ENCODE measurements at regions not wholly inside any gene's neighbourhood (a gene's known extent, or its start where the extent isn't known, plus 50 kb on each side); places are given as distances from the start of the nearest gene placed in this dataset.

DNA sequence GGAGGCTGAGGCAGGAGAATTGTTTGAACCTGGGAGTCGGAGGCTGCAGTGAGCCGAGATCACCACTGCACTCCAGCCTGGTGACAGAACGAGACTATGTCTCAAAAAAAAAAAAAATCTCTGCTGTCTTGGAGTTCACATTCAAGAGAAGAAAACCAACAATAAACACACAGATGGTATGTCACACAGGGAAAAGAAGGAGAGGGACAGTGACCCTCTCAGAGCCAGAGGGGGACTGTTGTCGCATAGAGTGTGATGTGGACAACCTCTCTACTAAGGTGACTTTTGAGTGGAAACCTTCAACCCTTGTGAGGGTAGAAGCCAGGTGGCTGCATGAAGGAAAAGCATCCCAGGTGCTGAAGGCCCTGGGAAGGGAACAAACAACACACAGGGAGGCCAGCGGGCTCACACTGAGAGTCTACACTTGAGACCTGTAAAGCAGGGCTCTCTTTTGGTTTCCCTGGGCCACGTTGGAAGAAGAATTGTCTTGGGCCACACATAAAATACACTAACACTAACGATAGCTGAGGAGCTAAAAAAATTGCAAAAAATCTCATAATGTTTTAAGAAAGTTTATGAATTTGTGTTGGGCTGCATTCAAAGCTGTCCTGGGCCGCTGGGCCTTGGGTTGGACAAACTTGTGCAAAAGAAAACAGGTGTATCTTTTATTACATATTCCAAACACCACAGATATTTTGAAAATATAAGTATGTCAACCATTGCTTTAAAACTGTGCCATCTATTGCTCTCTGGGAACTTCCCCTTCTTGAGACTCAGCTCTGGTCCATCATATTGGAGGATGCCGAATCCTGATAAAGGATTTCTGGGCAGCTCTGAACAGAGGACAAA, 136.0 kb downstream of the DDX1 start:
- no peaks in the 10 kb centered on the region for H3K9me3 Mint-ChIP-seq
- H3K27ac Mint-ChIP-seq (ENCODE audit: low read depth), result no peak overlapping the region
- no peaks in the 10 kb centered on the region for H3K36me3 Mint-ChIP-seq (ENCODE audit: insufficient read depth)
- H3K4me1 Mint-ChIP-seq, result no peaks in the 10 kb centered on the region
- DNase-seq (ENCODE audit: low spot score in 2 of 2) (no peak), ATAC-seq (replicated peaks; ENCODE audit: extremely low read depth, poor library complexity, severe bottlenecking) (no peak)
- peaks cover 31% of the 10 kb centered on the region for H3K27me3 Mint-ChIP-seq
- no peak overlapping the region for H3K4me3 Mint-ChIP-seq

DNA sequence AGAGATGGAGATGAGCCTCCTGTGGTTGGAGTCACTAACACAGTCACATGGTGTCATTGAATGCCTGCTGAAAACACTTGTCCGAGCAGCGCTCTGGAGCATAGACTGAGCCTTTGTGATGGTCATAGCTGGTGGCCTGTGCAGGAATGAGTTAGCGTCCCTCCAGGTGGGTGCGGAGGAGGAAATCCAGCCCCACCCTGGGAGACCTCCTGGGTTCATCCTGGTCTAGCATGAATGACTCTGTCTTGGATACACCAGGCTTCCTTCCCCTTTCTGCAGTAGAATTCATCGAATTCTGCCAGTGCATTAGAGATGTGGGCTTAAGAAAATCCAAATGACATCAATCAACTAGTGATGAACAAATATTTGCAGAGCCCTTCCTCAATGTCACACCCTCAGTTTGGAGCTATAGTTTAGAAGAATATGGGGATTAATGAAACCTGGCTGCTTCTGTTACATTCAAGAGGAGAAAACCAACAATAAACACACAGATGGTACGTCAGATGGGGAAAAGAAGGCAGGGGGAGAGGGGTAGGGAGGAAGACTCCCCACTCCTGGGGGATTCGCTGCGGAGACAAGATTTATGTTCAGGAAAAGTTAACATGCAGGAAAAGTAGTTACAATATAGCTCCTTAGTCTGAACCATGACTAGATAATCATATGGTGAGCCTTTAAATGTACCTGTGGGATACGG, 136.7 kb downstream of the DDX1 start:
- no peak for DNase-seq (ENCODE audit: low spot score in 2 of 2)
- Mint-ChIP-seq H3K4me1 (no peaks in the 10 kb centered on the region), H3K27me3 (peaks cover 31% of the 10 kb centered on the region), H3K4me3 (no peak overlapping the region), H3K9me3 (no peaks in the 10 kb centered on the region), H3K36me3 (ENCODE audit: insufficient read depth) (no peaks in the 10 kb centered on the region), H3K27ac (ENCODE audit: low read depth) (no peak overlapping the region)
- ATAC-seq (replicated peaks; ENCODE audit: extremely low read depth, poor library complexity, severe bottlenecking), result no peak

GRCh38 chr2:15729001-15729400, 137.3 kb downstream of the DDX1 start:
- Mint-ChIP-seq H3K9me3 (no peaks in the 10 kb centered on the region), H3K27me3 (peaks cover 25% of the 10 kb centered on the region), H3K36me3 (ENCODE audit: insufficient read depth) (no peaks in the 10 kb centered on the region), H3K4me1 (no peaks in the 10 kb centered on the region), H3K27ac (ENCODE audit: low read depth) (no peak overlapping the region), H3K4me3 (no peak overlapping the region)
- no peak for DNase-seq (ENCODE audit: low spot score in 2 of 2)
- ATAC-seq (replicated peaks; ENCODE audit: extremely low read depth, poor library complexity, severe bottlenecking), result no peak

DNA sequence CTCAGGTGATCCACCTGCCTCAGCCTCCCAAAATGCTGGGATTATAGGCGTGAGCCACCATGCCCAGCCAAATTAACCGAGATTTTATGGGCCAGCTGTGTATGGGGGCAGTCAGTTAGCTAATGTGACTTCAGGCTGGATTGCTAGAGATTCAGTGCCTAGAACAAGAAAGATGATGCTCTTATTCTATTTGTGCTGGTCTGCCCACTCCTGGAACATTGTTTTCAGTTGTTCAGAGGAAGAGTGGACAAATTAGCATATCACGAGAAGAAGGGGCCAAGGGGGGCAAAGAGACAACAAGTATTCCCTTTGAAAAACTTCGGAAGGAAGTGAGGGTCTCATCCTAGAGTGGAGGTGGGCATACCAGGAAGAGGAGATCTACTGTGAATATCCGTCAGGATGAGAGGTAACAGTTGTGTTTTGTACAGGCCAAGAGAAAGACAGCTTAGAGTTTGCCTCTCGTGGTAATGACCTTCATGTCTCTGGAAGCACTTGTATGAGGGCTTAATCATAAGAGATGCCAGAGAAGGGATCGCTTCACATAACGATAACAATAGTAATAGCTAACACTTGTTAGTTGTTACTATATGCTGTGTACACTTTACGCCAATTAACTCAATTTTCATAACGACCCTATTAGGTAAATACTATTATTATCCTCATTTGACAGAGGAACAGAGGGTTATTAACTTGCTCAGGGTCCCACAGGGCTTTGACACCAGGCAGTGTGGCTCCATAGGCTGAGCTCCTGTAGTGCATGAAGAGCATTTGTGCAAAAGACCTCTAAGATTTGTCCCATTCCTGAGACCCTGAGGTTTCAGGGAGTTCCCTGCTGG, 138.3 kb downstream of the DDX1 start:
- ATAC-seq (replicated peaks; ENCODE audit: extremely low read depth, poor library complexity, severe bottlenecking) (no peak), DNase-seq (ENCODE audit: low spot score in 2 of 2) (no peak)
- H3K4me1 Mint-ChIP-seq, result no peaks in the 10 kb centered on the region
- no peak overlapping the region for H3K27ac Mint-ChIP-seq (ENCODE audit: low read depth)
- no peak overlapping the region for H3K4me3 Mint-ChIP-seq
- H3K36me3 Mint-ChIP-seq (ENCODE audit: insufficient read depth), result no peaks in the 10 kb centered on the region
- no peaks in the 10 kb centered on the region for H3K9me3 Mint-ChIP-seq
- peaks cover 21% of the 10 kb centered on the region for H3K27me3 Mint-ChIP-seq

- H3K36me3 Mint-ChIP-seq (ENCODE audit: insufficient read depth), result no peaks in the 10 kb centered on the region
- ATAC-seq (replicated peaks; ENCODE audit: extremely low read depth, poor library complexity, severe bottlenecking) (no peak), DNase-seq (ENCODE audit: low spot score in 2 of 2) (no peak)
- H3K4me3 Mint-ChIP-seq, result no peak overlapping the region
- no peak overlapping the region for H3K27ac Mint-ChIP-seq (ENCODE audit: low read depth)
- peaks cover 14% of the 10 kb centered on the region for H3K27me3 Mint-ChIP-seq
- H3K4me1 Mint-ChIP-seq, result no peaks in the 10 kb centered on the region
- no peaks in the 10 kb centered on the region for H3K9me3 Mint-ChIP-seq
These were observed 139.0 kb downstream of the DDX1 start for GRCh38 chr2:15730545-15731212.

- H3K9me3 Mint-ChIP-seq, result no peaks in the 10 kb centered on the region
- no peak overlapping the region for H3K4me3 Mint-ChIP-seq
- no peaks in the 10 kb centered on the region for H3K36me3 Mint-ChIP-seq (ENCODE audit: insufficient read depth)
- ATAC-seq (replicated peaks; ENCODE audit: extremely low read depth, poor library complexity, severe bottlenecking) (no peak), DNase-seq (ENCODE audit: low spot score in 2 of 2) (no peak)
- no peaks in the 10 kb centered on the region for H3K4me1 Mint-ChIP-seq
- H3K27me3 Mint-ChIP-seq, result peaks cover 7% of the 10 kb centered on the region
- no peak overlapping the region for H3K27ac Mint-ChIP-seq (ENCODE audit: low read depth)
These were observed 139.7 kb downstream of the DDX1 start for GRCh38 chr2:15731213-15731888.

DNA sequence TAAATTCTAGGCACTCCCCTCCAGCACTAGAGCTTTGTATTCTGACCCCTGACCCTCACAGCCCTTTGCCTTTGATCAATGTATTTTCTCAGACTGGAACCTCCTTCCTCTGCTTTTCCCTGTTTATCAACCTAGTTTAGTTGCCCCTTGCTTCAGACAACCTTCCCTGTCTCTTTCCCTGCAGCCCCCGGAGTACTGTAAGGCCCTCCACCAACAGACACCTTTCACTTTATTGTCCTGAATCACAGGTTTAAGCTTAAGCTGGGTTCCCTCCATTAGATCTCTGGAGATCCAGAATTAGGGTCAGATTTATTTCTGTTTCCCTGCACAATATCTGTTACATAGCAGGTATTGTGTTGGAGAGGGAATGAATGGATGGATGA, 140.2 kb downstream of the DDX1 start:
- Mint-ChIP-seq H3K27me3 (peaks cover 2% of the 10 kb centered on the region), H3K27ac (ENCODE audit: low read depth) (no peak overlapping the region), H3K9me3 (no peaks in the 10 kb centered on the region), H3K4me3 (no peak overlapping the region), H3K36me3 (ENCODE audit: insufficient read depth) (no peaks in the 10 kb centered on the region), H3K4me1 (no peaks in the 10 kb centered on the region)
- DNase-seq (ENCODE audit: low spot score in 2 of 2), result no peak
- ATAC-seq (replicated peaks; ENCODE audit: extremely low read depth, poor library complexity, severe bottlenecking), result no peak

DNA sequence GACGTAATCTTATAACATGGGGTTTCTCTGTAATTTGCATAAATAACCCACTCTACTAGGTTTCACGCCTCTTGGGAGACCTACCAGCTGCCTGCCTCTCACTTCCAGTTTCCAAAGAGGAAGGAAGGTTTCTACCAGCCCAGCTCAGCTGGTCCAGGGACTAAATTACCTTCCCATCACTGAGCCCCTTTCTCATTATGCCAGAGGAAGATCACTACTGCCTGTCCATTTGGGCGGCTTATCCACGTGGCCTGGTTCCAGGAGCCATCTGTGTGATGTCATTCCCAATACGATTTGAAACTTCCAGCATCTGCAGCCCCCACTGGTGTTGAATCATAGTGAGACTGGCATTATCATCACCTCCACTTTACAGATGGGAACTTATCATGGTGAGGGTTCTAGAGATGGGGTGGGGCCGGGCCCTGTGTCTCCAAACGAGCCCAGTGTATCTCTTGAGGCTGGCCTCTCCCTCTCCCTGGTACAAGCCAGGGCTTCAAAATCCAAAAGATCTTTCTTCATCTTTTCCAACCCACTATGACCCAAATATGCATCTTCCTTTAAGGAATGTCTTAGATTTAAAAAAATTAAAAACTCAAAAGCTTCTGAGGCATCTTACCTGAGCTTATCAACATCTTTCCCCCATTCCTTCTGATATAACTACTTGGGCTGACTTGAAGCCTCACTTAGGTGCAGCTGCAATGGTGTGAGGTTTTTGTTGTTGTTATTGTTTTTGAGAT, 140.8 kb downstream of the DDX1 start:
- no peaks in the 10 kb centered on the region for H3K4me1 Mint-ChIP-seq
- no peak for DNase-seq (ENCODE audit: low spot score in 2 of 2)
- no peaks in the 10 kb centered on the region for H3K36me3 Mint-ChIP-seq (ENCODE audit: insufficient read depth)
- H3K4me3 Mint-ChIP-seq, result no peak overlapping the region
- no peak for ATAC-seq (replicated peaks; ENCODE audit: extremely low read depth, poor library complexity, severe bottlenecking)
- no peaks in the 10 kb centered on the region for H3K9me3 Mint-ChIP-seq
- H3K27ac Mint-ChIP-seq (ENCODE audit: low read depth), result no peak overlapping the region
- H3K27me3 Mint-ChIP-seq, result no peaks in the 10 kb centered on the region

DNA sequence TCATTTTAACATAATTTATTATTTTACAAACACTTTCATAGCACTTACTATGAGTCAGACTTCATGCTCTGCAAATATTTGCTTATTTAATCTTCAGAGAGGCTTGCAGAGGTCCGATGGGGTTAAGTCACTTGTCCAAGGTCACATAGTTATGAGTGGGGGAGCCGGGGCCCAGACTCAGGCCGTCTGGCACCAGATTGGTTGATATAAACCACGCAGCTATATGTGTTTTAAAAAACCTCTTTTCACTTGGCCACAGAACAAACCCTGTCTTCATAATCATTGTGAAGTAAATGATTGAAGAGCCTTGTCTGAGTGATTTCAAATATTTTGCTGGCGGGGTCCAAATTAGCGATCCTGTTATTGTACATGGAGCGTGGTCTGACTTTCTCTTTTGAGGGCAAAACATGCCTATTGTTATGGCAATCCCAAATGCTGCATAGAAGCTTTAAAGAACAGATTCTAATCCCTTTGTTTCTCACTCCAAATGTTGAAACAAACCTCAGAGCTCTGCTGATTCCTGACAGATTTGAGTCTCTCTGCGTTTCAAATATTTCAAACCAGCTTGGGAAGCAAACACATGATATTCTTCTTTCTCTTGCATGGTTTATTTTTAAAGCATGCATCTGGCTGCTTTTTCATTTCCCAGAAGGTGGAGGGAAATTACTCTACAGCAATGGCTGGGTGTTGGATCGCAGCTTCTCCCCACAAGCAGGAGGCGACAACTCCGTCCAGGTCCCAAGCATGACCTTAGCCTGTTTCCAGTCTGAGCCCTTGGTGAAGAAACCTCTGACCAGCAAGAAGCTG, 142.4 kb downstream of the DDX1 start:
- DNase-seq (ENCODE audit: low spot score in 2 of 2) (no peak), ATAC-seq (replicated peaks; ENCODE audit: extremely low read depth, poor library complexity, severe bottlenecking) (no peak)
- H3K36me3 Mint-ChIP-seq (ENCODE audit: insufficient read depth), result no peaks in the 10 kb centered on the region
- no peak overlapping the region for H3K27ac Mint-ChIP-seq (ENCODE audit: low read depth)
- H3K4me1 Mint-ChIP-seq, result no peaks in the 10 kb centered on the region
- no peaks in the 10 kb centered on the region for H3K9me3 Mint-ChIP-seq
- H3K4me3 Mint-ChIP-seq, result no peak overlapping the region
- no peaks in the 10 kb centered on the region for H3K27me3 Mint-ChIP-seq

- H3K4me1 Mint-ChIP-seq, result no peaks in the 10 kb centered on the region
- H3K9me3 Mint-ChIP-seq, result no peaks in the 10 kb centered on the region
- no peak for ATAC-seq (replicated peaks; ENCODE audit: extremely low read depth, poor library complexity, severe bottlenecking)
- no peak for DNase-seq (ENCODE audit: low spot score in 2 of 2)
- H3K27me3 Mint-ChIP-seq, result no peaks in the 10 kb centered on the region
- no peaks in the 10 kb centered on the region for H3K36me3 Mint-ChIP-seq (ENCODE audit: insufficient read depth)
- H3K27ac Mint-ChIP-seq (ENCODE audit: low read depth), result no peak overlapping the region
- H3K4me3 Mint-ChIP-seq, result no peak overlapping the region
These were observed 143.2 kb downstream of the DDX1 start for GRCh38 chr2:15734674-15735483.
